ENCODE measurements at regions not wholly inside any gene's neighbourhood (a gene's known extent, or its start where the extent isn't known, plus 50 kb on each side); places are given as distances from the start of the nearest gene placed in this dataset.
"Not testable (repeated sequence)": the region's sequence is repeated elsewhere in the genome, so short reads cannot be mapped to it uniquely, and the experiment has no call there.

GRCh38 chr5:163316374-163316773 is 121.0 kb upstream of the CCNG1 start:
- H3K4me3 ChIP-seq (replicated peaks in 1 of 3; ENCODE audit: insufficient read depth in 1 of 3, low read depth in 1 of 3, low read length in 3 of 3); H3K4me2 ChIP-seq (ENCODE audit: insufficient read depth, low read length); DNase-seq (ENCODE audit: low read depth, low spot score); FAIRE-seq; dilution Hi-C loops (cut with MboI; ENCODE audit: extremely low pct_ligation_motif_present, low sequenced_read_pairs); H3K9me1 ChIP-seq (replicated peaks; ENCODE audit: control insufficient read depth, extremely low read depth, insufficient read depth, low read length); CTCF ChIA-PET; H4K20me1 ChIP-seq (replicated peaks; ENCODE audit: control insufficient read depth, extremely low read depth, insufficient read depth, low read length); H3K9me3 ChIP-seq (replicated peaks; ENCODE audit: control insufficient read depth, insufficient read depth, low read length); BruUV-seq (replicated peaks); H3K79me2 ChIP-seq (ENCODE audit: control insufficient read depth, insufficient read depth, low read length); H3K36me3 ChIP-seq (ENCODE audit: control insufficient read depth in 2 of 2, extremely low read depth in 1 of 2, insufficient read depth in 2 of 2, low read length in 2 of 2); H2AFZ ChIP-seq (ENCODE audit: low read depth, low read length); intact Hi-C loops (cut with micrococcal nuclease); POLR2A ChIA-PET; H3K27me3 ChIP-seq (ENCODE audit: control insufficient read depth in 2 of 2, insufficient read depth in 2 of 2, low read length in 2 of 2); H3K27ac ChIP-seq (ENCODE audit: insufficient read depth, low read depth, low read length); H3K4me1 ChIP-seq (ENCODE audit: control insufficient read depth, extremely low read depth, insufficient read depth, low read length); H3K9ac ChIP-seq (replicated peaks; ENCODE audit: extremely low read depth, insufficient read depth, low read length): not testable (repeated sequence)

DNA sequence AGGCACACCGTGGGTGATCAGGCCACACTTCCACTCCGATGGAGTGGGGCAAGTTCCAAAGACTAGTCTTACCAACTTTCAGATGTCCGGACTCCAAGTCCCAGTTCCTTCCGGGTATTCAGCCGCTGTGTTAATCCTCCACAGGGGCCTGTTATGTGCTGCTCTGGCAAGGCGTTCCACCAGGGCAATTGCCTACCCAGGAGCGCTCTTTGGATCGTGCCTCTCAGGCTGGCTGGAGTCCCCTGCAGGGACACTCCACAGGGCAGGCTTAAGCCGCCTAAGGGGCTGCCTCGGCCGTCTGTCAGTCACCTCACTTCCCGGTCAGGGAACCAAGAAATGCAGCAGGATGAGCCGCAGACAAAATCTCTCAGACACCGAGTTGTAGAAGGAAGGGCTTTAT is 118.7 kb upstream of the CCNG1 start:
- ChIA-PET POLR2A (no interaction called here), CTCF (no interaction called here)
- Histone ChIP-seq H2AFZ (ENCODE audit: low read depth, low read length) (no peak overlapping the region), H3K4me2 (ENCODE audit: insufficient read depth, low read length) (no peak overlapping the region), H3K4me3 (replicated peaks in 1 of 3; ENCODE audit: insufficient read depth in 1 of 3, low read depth in 1 of 3, low read length in 3 of 3) (no peak overlapping the region), H3K9me3 (replicated peaks; ENCODE audit: control insufficient read depth, insufficient read depth, low read length) (no peaks in the 10 kb centered on the region), H3K27me3 (ENCODE audit: control insufficient read depth in 2 of 2, insufficient read depth in 2 of 2, low read length in 2 of 2) (no peaks in the 10 kb centered on the region), H3K27ac (ENCODE audit: insufficient read depth, low read depth, low read length) (no peak overlapping the region), H3K9me1 (replicated peaks; ENCODE audit: control insufficient read depth, extremely low read depth, insufficient read depth, low read length) (no peaks in the 10 kb centered on the region), H3K9ac (replicated peaks; ENCODE audit: extremely low read depth, insufficient read depth, low read length) (no peak overlapping the region), H3K79me2 (ENCODE audit: control insufficient read depth, insufficient read depth, low read length) (no peaks in the 10 kb centered on the region), H3K36me3 (ENCODE audit: control insufficient read depth in 2 of 2, extremely low read depth in 1 of 2, insufficient read depth in 2 of 2, low read length in 2 of 2) (no peaks in the 10 kb centered on the region), H3K4me1 (ENCODE audit: control insufficient read depth, extremely low read depth, insufficient read depth, low read length) (no peaks in the 10 kb centered on the region), H4K20me1 (replicated peaks; ENCODE audit: control insufficient read depth, extremely low read depth, insufficient read depth, low read length) (no peaks in the 10 kb centered on the region)
- intact Hi-C loops (cut with micrococcal nuclease), result no loop called here
- BruUV-seq (replicated peaks), result no TSS peak
- DNase-seq (ENCODE audit: low read depth, low spot score) (no peak), FAIRE-seq (no peak)
- TF ChIP-seq POLR2AphosphoS5 (IDR thresholded peaks at IDR 0.05; ENCODE audit: insufficient read depth, low read depth, low read length) (no peak), JUN (IDR thresholded peaks at IDR 0.05; ENCODE audit: borderline replicate concordance, insufficient read depth, insufficient read length, low read depth) (no peak), EZH2 (IDR thresholded peaks at IDR 0.05; ENCODE audit: borderline replicate concordance, low read depth, low read length, severe bottlenecking) (no peak)
- TF ChIP-seq, protein P1, sequence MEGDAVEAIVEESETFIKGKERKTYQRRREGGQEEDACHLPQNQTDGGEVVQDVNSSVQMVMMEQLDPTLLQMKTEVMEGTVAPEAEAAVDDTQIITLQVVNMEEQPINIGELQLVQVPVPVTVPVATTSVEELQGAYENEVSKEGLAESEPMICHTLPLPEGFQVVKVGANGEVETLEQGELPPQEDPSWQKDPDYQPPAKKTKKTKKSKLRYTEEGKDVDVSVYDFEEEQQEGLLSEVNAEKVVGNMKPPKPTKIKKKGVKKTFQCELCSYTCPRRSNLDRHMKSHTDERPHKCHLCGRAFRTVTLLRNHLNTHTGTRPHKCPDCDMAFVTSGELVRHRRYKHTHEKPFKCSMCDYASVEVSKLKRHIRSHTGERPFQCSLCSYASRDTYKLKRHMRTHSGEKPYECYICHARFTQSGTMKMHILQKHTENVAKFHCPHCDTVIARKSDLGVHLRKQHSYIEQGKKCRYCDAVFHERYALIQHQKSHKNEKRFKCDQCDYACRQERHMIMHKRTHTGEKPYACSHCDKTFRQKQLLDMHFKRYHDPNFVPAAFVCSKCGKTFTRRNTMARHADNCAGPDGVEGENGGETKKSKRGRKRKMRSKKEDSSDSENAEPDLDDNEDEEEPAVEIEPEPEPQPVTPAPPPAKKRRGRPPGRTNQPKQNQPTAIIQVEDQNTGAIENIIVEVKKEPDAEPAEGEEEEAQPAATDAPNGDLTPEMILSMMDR (IDR thresholded peaks at IDR 0.05; ENCODE audit: extremely low read depth in 1 of 2, insufficient read depth in 1 of 2, low read depth in 1 of 2, low read length in 2 of 2), result no peak
- dilution Hi-C loops (cut with MboI; ENCODE audit: extremely low pct_ligation_motif_present, low sequenced_read_pairs), result no loop called here

Data from endothelial cell of umbilical vein (primary cell).